ENCODE measurements at regions not wholly inside any gene's neighbourhood (a gene's known extent, or its start where the extent isn't known, plus 50 kb on each side); places are given as distances from the start of the nearest gene placed in this dataset.
A peak's percentile ranks its signal among the peaks of the same experiment; 100 is the strongest.

GRCh38 chr6:112877134-112878100, 530.3 kb downstream of the RFPL4B start:
- Mint-ChIP-seq H3K27me3 (ENCODE audit: low read depth, poor library complexity) (peaks cover 5% of the 10 kb centered on the region), H3K27ac (peak overlapping the region; percentile 72), H3K36me3 (ENCODE audit: low read depth) (no peaks in the 10 kb centered on the region), H3K4me3 (no peak overlapping the region), H3K9me3 (no peaks in the 10 kb centered on the region), H3K4me1 (peaks cover 17% of the 10 kb centered on the region)
- no peak for DNase-seq
- TF ChIP-seq, protein P1, sequence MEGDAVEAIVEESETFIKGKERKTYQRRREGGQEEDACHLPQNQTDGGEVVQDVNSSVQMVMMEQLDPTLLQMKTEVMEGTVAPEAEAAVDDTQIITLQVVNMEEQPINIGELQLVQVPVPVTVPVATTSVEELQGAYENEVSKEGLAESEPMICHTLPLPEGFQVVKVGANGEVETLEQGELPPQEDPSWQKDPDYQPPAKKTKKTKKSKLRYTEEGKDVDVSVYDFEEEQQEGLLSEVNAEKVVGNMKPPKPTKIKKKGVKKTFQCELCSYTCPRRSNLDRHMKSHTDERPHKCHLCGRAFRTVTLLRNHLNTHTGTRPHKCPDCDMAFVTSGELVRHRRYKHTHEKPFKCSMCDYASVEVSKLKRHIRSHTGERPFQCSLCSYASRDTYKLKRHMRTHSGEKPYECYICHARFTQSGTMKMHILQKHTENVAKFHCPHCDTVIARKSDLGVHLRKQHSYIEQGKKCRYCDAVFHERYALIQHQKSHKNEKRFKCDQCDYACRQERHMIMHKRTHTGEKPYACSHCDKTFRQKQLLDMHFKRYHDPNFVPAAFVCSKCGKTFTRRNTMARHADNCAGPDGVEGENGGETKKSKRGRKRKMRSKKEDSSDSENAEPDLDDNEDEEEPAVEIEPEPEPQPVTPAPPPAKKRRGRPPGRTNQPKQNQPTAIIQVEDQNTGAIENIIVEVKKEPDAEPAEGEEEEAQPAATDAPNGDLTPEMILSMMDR (IDR thresholded peaks at IDR 0.05): no peak

DNA sequence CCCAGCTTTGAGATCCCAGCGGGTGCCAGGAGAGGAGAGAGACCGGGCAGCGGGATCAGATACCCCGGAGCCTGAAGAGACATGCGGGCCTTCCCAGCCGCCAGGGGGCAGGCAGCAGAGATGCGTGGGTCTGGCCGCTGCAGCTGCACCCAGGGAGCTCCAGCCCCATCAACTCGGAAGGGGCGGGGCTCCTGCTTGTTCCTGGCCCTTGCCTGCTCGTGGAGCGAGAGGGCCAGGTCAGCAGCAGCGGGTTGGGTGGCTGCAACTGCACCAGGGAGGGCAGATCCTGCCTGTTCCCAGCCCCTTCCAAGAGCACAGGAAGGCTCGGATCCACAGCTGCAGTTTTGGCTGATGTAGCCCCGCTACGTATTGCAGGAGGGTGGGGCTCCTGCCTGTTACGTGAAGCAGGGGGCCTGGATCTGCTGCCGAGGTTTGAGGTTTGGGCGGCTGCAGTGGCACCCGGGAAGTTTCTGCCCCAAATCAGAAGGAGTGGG, 532.8 kb downstream of the RFPL4B start:
- H3K27ac Mint-ChIP-seq: no peak overlapping the region
- H3K36me3 Mint-ChIP-seq (ENCODE audit: low read depth): no peaks in the 10 kb centered on the region
- peaks cover 17% of the 10 kb centered on the region for H3K4me1 Mint-ChIP-seq
- DNase-seq: no peak
- H3K9me3 Mint-ChIP-seq: no peaks in the 10 kb centered on the region
- peaks cover 5% of the 10 kb centered on the region for H3K27me3 Mint-ChIP-seq (ENCODE audit: low read depth, poor library complexity)
- TF ChIP-seq, protein P1 (IDR thresholded peaks at IDR 0.05): no peak
- no peak overlapping the region for H3K4me3 Mint-ChIP-seq

GRCh38 chr6:112881027-112881426, 533.9 kb downstream of the RFPL4B start:
- Mint-ChIP-seq H3K4me3 (no peak overlapping the region), H3K9me3 (no peaks in the 10 kb centered on the region), H3K4me1 (peaks cover 17% of the 10 kb centered on the region), H3K27me3 (ENCODE audit: low read depth, poor library complexity) (peaks cover 5% of the 10 kb centered on the region), H3K27ac (no peak overlapping the region), H3K36me3 (ENCODE audit: low read depth) (peaks cover 4% of the 10 kb centered on the region)
- TF ChIP-seq, protein P1 (IDR thresholded peaks at IDR 0.05): no peak
- DNase-seq: no peak

DNA sequence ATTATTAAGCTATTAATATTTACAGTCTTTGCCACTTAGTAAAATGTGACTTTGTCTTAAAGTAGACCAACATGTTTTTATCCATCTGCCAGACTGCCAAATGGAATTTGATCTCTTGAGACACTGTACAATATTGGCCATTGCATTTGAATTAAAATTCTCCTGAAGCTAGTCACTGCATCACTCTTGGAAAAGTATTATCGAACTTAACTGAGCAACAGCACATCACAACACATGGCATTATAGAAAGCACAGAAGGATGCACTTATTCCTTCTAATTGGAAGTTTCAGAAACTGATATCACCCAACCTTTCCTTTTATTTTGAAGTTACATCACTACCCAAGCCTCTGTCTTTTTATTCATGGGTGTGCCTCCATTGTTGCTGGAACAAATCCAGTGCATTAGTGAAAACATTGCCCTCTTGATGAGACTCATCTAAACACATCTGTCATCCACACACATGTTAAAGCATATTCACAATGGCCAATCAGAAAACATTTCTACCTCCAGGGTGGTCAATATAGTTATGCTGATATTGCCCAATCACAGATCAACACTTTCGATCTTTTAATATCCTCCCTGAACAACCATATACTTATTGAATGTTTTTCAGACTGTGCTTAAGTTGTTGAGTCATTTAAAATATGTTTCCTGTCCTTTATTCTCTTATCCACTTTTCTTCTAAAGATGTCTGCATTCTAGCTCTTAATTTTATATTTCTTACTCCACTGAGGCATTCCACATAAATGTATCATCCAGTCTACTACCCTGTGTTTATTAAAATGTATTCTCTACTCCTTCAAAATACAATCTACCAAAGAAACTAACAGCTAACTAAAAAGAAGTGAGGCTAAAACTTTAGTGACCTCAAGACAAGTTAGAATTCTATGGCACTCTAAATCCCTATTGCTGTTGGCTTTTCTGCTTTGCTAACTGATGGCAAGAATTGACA, 535.0 kb downstream of the RFPL4B start:
- peaks cover 5% of the 10 kb centered on the region for H3K27me3 Mint-ChIP-seq (ENCODE audit: low read depth, poor library complexity)
- H3K4me1 Mint-ChIP-seq: peaks cover 18% of the 10 kb centered on the region
- H3K9me3 Mint-ChIP-seq: no peaks in the 10 kb centered on the region
- H3K27ac Mint-ChIP-seq: no peak overlapping the region
- DNase-seq: no peak
- no peak overlapping the region for H3K4me3 Mint-ChIP-seq
- TF ChIP-seq, protein P1 (IDR thresholded peaks at IDR 0.05): no peak
- H3K36me3 Mint-ChIP-seq (ENCODE audit: low read depth): peaks cover 4% of the 10 kb centered on the region

DNA sequence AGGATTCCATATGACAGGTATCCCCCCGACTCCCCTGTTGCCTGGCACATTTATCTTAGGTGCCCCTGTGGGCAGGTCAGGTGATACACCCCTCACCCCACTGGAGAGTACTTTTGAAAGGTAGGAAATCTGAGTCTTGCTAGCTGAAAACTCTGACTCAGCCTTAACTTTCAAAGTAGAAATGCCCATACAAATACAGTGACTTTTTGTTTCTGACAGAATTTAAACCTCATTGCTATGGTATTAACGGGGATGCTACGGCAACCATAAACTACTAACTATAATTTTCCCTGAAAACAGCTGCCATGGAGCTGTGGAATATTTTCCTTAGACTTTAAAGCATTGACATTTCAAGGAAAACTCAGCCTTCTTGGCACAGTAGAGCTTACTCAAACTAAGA, 536.0 kb downstream of the RFPL4B start:
- peaks cover 15% of the 10 kb centered on the region for H3K4me1 Mint-ChIP-seq

More for the DNA sequence above, 536.0 kb downstream of the RFPL4B start:
- peaks cover 4% of the 10 kb centered on the region for H3K36me3 Mint-ChIP-seq (ENCODE audit: low read depth)
- TF ChIP-seq, protein P1 (IDR thresholded peaks at IDR 0.05): no peak
- no peak overlapping the region for H3K27ac Mint-ChIP-seq
- no peak for DNase-seq
- H3K9me3 Mint-ChIP-seq: no peaks in the 10 kb centered on the region
- H3K27me3 Mint-ChIP-seq (ENCODE audit: low read depth, poor library complexity): peaks cover 3% of the 10 kb centered on the region
- H3K4me3 Mint-ChIP-seq: no peak overlapping the region

Measured in nephron progenitor cell (in vitro differentiated cells).